ENCODE measurements at regions not wholly inside any gene's neighbourhood (a gene's known extent, or its start where the extent isn't known, plus 50 kb on each side); places are given as distances from the start of the nearest gene placed in this dataset.

GRCh38 chr10:52665821-52666220 is 106.8 kb downstream of the MBL2 start:
- no peaks in the 10 kb centered on the region for H3K36me3 ChIP-seq (ENCODE audit: control insufficient read depth, insufficient read depth, low read length)
- ChIA-PET CTCF (interaction anchor here (1.1 kb wide), 1 partner anchor 10 kb away, joined by 4 read pairs; no protein-coding TSS in a partner anchor), POLR2A (no interaction called here)
- DNase-seq (ENCODE audit: low read depth): no peak
- H3K27me3 ChIP-seq (ENCODE audit: control insufficient read depth, insufficient read depth, low read length): no peaks in the 10 kb centered on the region
- H3K4me3 ChIP-seq (ENCODE audit: low read depth, low read length): no peak overlapping the region
- TF ChIP-seq CTCF (IDR thresholded peaks at IDR 0.05; ENCODE audit: insufficient read depth, low read depth, low read length): no peak

GRCh38 chr10:52666931-52667330 is 105.7 kb downstream of the MBL2 start:
- ChIA-PET POLR2A (no interaction called here), CTCF (interaction anchor here (1.1 kb wide), 1 partner anchor 9 kb away, joined by 4 read pairs; no protein-coding TSS in a partner anchor)
- no peaks in the 10 kb centered on the region for H3K36me3 ChIP-seq (ENCODE audit: control insufficient read depth, insufficient read depth, low read length)
- no peak for TF ChIP-seq CTCF (IDR thresholded peaks at IDR 0.05; ENCODE audit: insufficient read depth, low read depth, low read length)
- no peak for DNase-seq (ENCODE audit: low read depth)
- no peak overlapping the region for H3K4me3 ChIP-seq (ENCODE audit: low read depth, low read length)
- no peaks in the 10 kb centered on the region for H3K27me3 ChIP-seq (ENCODE audit: control insufficient read depth, insufficient read depth, low read length)

GRCh38 chr10:52668024-52668423 is 104.6 kb downstream of the MBL2 start:
- DNase-seq (ENCODE audit: low read depth): peak; percentile 26
- TF ChIP-seq CTCF (IDR thresholded peaks at IDR 0.05; ENCODE audit: insufficient read depth, low read depth, low read length): no peak
- POLR2A ChIA-PET: no interaction called here
- CTCF ChIA-PET: no interaction called here
- Histone ChIP-seq H3K27me3 (ENCODE audit: control insufficient read depth, insufficient read depth, low read length) (no peaks in the 10 kb centered on the region), H3K36me3 (ENCODE audit: control insufficient read depth, insufficient read depth, low read length) (no peaks in the 10 kb centered on the region), H3K4me3 (ENCODE audit: low read depth, low read length) (no peak overlapping the region)

GRCh38 chr10:52672880-52673279 is 99.7 kb downstream of the MBL2 start:
- CTCF ChIA-PET: no interaction called here
- Histone ChIP-seq H3K27me3 (ENCODE audit: control insufficient read depth, insufficient read depth, low read length) (no peaks in the 10 kb centered on the region), H3K4me3 (ENCODE audit: low read depth, low read length) (no peak overlapping the region), H3K36me3 (ENCODE audit: control insufficient read depth, insufficient read depth, low read length) (no peaks in the 10 kb centered on the region)
- no peak for DNase-seq (ENCODE audit: low read depth)
- TF ChIP-seq CTCF (IDR thresholded peaks at IDR 0.05; ENCODE audit: insufficient read depth, low read depth, low read length): no peak
- POLR2A ChIA-PET: no interaction called here

- no peaks in the 10 kb centered on the region for H3K36me3 ChIP-seq (ENCODE audit: control insufficient read depth, insufficient read depth, low read length)
- ChIA-PET POLR2A (no interaction called here), CTCF (no interaction called here)
- H3K27me3 ChIP-seq (ENCODE audit: control insufficient read depth, insufficient read depth, low read length): no peaks in the 10 kb centered on the region
- no peak for TF ChIP-seq CTCF (IDR thresholded peaks at IDR 0.05; ENCODE audit: insufficient read depth, low read depth, low read length)
- DNase-seq (ENCODE audit: low read depth): no peak
- no peak overlapping the region for H3K4me3 ChIP-seq (ENCODE audit: low read depth, low read length)
Measured at GRCh38 chr10:52673468-52673867, 99.1 kb downstream of the MBL2 start.
